K562 (cell line): ENCODE measurements at regions not wholly inside any gene's neighbourhood (a gene's known extent, or its start where the extent isn't known, plus 50 kb on each side); places are given as distances from the start of the nearest gene placed in this dataset.

Source experiments
- ATAC-seq: fragments of 200-7000 bp; cut with Tn5 transposase; 3 replicates; pipeline ENCODE4 v1.9.1; 2020; ENCODE audit warnings: moderate library complexity
- BruUV-seq: library from RNA; stranded (reverse); fragments of 400-500 nt; replicated peaks from 2 replicates; lab custom pipeline; 2021; lab: Mats Ljungman, UMichigan
- CTCF ChIA-PET: fragments of 300-600 bp; formaldehyde crosslinking; extraction: SDS; loops from one replicate; lab custom pipeline; 2021; ENCODE audit warnings: low intra/inter-chr PET ratio; lab: Yijun Ruan, JAX
- POLR2A ChIA-PET: fragments of 300-600, 350-650 bp; sonication (Branson Sonifier 250); formaldehyde crosslinking; extraction: SDS; loops from one replicate; lab custom pipeline; 2021; ENCODE audit warnings: antibody characterized with exemption, inconsistent platforms; lab: Yijun Ruan, JAX
- DNase-seq, 4 experiments: peaks; one replicate each; pipeline versions ENCODE4 v3.0.0 to v3.0.0-alpha.2; 2011 to 2018; ENCODE audit warnings: low spot score in 3 of 4, mixed read lengths in 3 of 4; ENCODE audit errors: extremely low read depth in 1 of 4
- FAIRE-seq: peaks from 2 replicates; lab custom pipeline; 2011; peaks lifted over from hg19 to GRCh38; lab: Jason Lieb, UNC
- H2AFZ ChIP-seq: 2 replicates; pipeline ENCODE4 v1.6.0; 2011; ENCODE audit warnings: low read depth, low read length, control low read depth, inconsistent platforms
- H3K27ac ChIP-seq: fragments of 200-600 bp; 3 replicates; pipeline ENCODE4 v1.8.0; 2011; ENCODE audit warnings: low read depth, mild to moderate bottlenecking, control low read depth, inconsistent platforms, low read length, moderate library complexity, mixed read lengths; ENCODE audit errors: extremely low read depth
- H3K27me3 ChIP-seq, 2 experiments: fragments of 300-600 bp in 1 of 2; 2 replicates in 1 of 2; 3 replicates in 1 of 2; pipeline versions ENCODE4 v1.6.0 to v1.8.0; 2011; ENCODE audit warnings: inconsistent platforms in 2 of 2, low read length in 2 of 2, mild to moderate bottlenecking in 1 of 2, mixed read lengths in 1 of 2, moderate library complexity in 1 of 2; ENCODE audit not compliant: control insufficient read depth in 2 of 2, insufficient read depth in 2 of 2
- H3K36me3 ChIP-seq: fragments of 300-600 bp; 3 replicates; pipeline ENCODE4 v1.8.0; 2011; ENCODE audit warnings: mild to moderate bottlenecking, low read length, inconsistent platforms; ENCODE audit not compliant: control insufficient read depth, insufficient read depth
- H3K4me1 ChIP-seq, 2 experiments: fragments of 200-600 bp in 1 of 2; replicated peaks in 1 of 2; 2 replicates in 1 of 2; 3 replicates in 1 of 2; pipeline versions ENCODE4 v1.5.1 to v1.8.0; 2011; ENCODE audit warnings: inconsistent platforms in 2 of 2, low read length in 2 of 2, mild to moderate bottlenecking in 1 of 2, mixed read lengths in 1 of 2, moderate library complexity in 1 of 2; ENCODE audit not compliant: control insufficient read depth in 2 of 2, insufficient read depth in 2 of 2
- H3K4me2 ChIP-seq: 2 replicates; pipeline ENCODE4 v1.6.1; 2011; ENCODE audit warnings: low read length, control low read depth, inconsistent platforms, mixed read lengths; ENCODE audit not compliant: insufficient read depth
- H3K4me3 ChIP-seq: fragments of 200-600 bp; sonication (generic), shearing (Covaris generic); 2 replicates; pipeline ENCODE4 v1.5.1; 2016; ENCODE audit warnings: control low read depth, inconsistent platforms
- H3K79me2 ChIP-seq: fragments of 200-600 bp; 3 replicates; pipeline ENCODE4 v1.8.0; 2011; ENCODE audit warnings: low read length, inconsistent platforms; ENCODE audit not compliant: control insufficient read depth, insufficient read depth
- H3K9ac ChIP-seq, 2 experiments: 2 replicates each; pipeline versions ENCODE4 v1.6.0 to v1.6.1; 2011; ENCODE audit warnings: low read depth in 2 of 2, low read length in 2 of 2, control low read depth in 1 of 2, inconsistent platforms in 1 of 2, mild to moderate bottlenecking in 1 of 2, mixed read lengths in 1 of 2; ENCODE audit not compliant: insufficient read depth in 1 of 2
- H3K9me1 ChIP-seq: one replicate; pipeline ENCODE4 v1.6.0; 2011; ENCODE audit warnings: inconsistent platforms, mild to moderate bottlenecking, low read length, moderate library complexity; ENCODE audit not compliant: control insufficient read depth, insufficient read depth
- H3K9me3 ChIP-seq: replicated peaks from 2 replicates; pipeline ENCODE4 v1.5.1; 2011; ENCODE audit warnings: low read depth, low read length, inconsistent platforms; ENCODE audit not compliant: control insufficient read depth, insufficient read depth
- H4K20me1 ChIP-seq: replicated peaks from 2 replicates; pipeline ENCODE4 v1.6.1; 2011; ENCODE audit warnings: low read length, inconsistent platforms, mixed read lengths; ENCODE audit not compliant: control insufficient read depth, insufficient read depth
- CTCF ChIP-seq, 3 experiments: IDR thresholded peaks in 2 of 3; conservative IDR thresholded peaks in 1 of 3; 2 replicates each; pipeline ENCODE4 v1.5.1; 2011 to 2012; ENCODE audit warnings: low read length in 3 of 3, mild to moderate bottlenecking in 3 of 3, control low read depth in 2 of 3, improper control_type of control experiment in 1 of 3, inconsistent platforms in 1 of 3, low read depth in 1 of 3, mixed read lengths in 1 of 3, moderate library complexity in 1 of 3; ENCODE audit not compliant: insufficient read depth in 2 of 3
- PHF20 ChIP-seq: fragments of 450-650 bp; IDR thresholded peaks from 2 replicates; pipeline ENCODE4 v1.6.1; 2018; ENCODE audit not compliant: partially characterized antibody
- WGBS: fragments of 100-300 bp; shearing (Covaris generic); methylation state at CpG from one replicate; pipeline ENCODE4 v1.1.6; 2016; ENCODE audit warnings: low coverage, mixed read lengths; ENCODE audit not compliant: insufficient coverage; ENCODE audit errors: missing lambda C conversion rate; 5-methylcytosine and 5-hydroxymethylcytosine counted together
- in situ Hi-C: fragments of 300-500 bp; cut with MboI; formaldehyde crosslinking; loops from 4 replicates; pipeline ENCODE4 v1.15.0; 2018; ENCODE audit warnings: inconsistent platforms, mixed read lengths
- intact Hi-C: fragments of 100-400 bp; cut with micrococcal nuclease; formaldehyde crosslinking; loops from 2 replicates; pipeline ENCODE4 v1.14.2; 2022

- H3K9me3 ChIP-seq = no peaks in the 10 kb centered on the region
- ATAC-seq = peak; percentile 19; the same call in 2 of the 3 replicates
- intact Hi-C loops = loop anchor here (10.0 kb wide), 1 partner anchor 167 kb away; no protein-coding TSS in a partner anchor
- TF ChIP-seq CTCF (IDR thresholded peaks at IDR 0.05 in 2 of 3, conservative IDR thresholded peaks at IDR 0.05 in 1 of 3; ENCODE audit: insufficient read depth in 2 of 3, low read depth in 1 of 3, low read length in 3 of 3) (0 out of 6 replicates have a peak, but pooled peaks of 1 of the 3 experiments have one; percentile 18), PHF20 (no peak)
- H3K9me1 ChIP-seq = no peaks in the 10 kb centered on the region
- no peak overlapping the region for H3K4me2 ChIP-seq
- H4K20me1 ChIP-seq = no peaks in the 10 kb centered on the region
- no peak overlapping the region for H3K27ac ChIP-seq
- in situ Hi-C loops = no loop called here
- H3K4me3 ChIP-seq = no peak overlapping the region
- ChIA-PET CTCF (no interaction called here), POLR2A (interaction anchor here (0.5 to 1.5 kb wide), 3 partner anchors 10 to 157 kb away, joined by 3 to 6 read pairs (median 3); no protein-coding TSS in a partner anchor)
- no peak for DNase-seq
- H3K36me3 ChIP-seq = no peaks in the 10 kb centered on the region
- no peak for FAIRE-seq
- WGBS = 77% methylated on average over 3 of the region's 3 CpGs
- H2AFZ ChIP-seq = no peak overlapping the region
- no peaks in the 10 kb centered on the region for H3K27me3 ChIP-seq
- peaks cover 2 to 14% of the 10 kb centered on the region in 2 experiments; a peak in 4 of 5 replicates for H3K4me1 ChIP-seq
- no peak overlapping the region for H3K9ac ChIP-seq
- BruUV-seq = no TSS peak
- no peaks in the 10 kb centered on the region for H3K79me2 ChIP-seq
Measured at GRCh38 chr5:135181653-135182052, 147.6 kb upstream of the PITX1 start.
